CD4-positive, alpha-beta T cell treated with Interleukin-10 for 1 hour (primary cell): ENCODE measurements at regions not wholly inside any gene's neighbourhood (a gene's known extent, or its start where the extent isn't known, plus 50 kb on each side); places are given as distances from the start of the nearest gene placed in this dataset.
A peak's percentile ranks its signal among the peaks of the same experiment; 100 is the strongest.
"Not testable (repeated sequence)": the region's sequence is repeated elsewhere in the genome, so short reads cannot be mapped to it uniquely, and the experiment has no call there.

ENCODE experiments used
- DNase-seq: peaks from one replicate; pipeline ENCODE4 v3.0.0-alpha.2; 2020

GRCh38 chr4:9505341-9505740 lies 61.1 kb downstream of the DEFB131A start:
- DNase-seq = not testable (repeated sequence)

DNA sequence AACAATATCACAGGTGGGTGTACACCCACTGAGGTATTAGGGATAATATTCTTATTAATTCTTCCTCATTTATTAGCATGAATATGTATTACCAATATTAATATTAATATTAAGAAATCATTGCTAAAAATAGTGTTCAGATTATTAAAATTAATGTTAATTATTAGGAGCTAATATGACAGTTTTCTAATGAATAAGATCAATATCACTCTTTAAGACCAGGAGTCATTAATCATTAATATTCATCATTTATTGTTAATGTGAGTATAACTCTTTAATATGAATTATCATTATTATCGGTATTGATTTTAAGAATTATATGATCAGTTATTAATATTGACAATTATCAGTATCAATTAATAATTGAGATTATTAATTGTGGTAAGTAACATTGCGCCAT lies 62.5 kb downstream of the DEFB131A start:
- DNase-seq = not testable (repeated sequence)

DNA sequence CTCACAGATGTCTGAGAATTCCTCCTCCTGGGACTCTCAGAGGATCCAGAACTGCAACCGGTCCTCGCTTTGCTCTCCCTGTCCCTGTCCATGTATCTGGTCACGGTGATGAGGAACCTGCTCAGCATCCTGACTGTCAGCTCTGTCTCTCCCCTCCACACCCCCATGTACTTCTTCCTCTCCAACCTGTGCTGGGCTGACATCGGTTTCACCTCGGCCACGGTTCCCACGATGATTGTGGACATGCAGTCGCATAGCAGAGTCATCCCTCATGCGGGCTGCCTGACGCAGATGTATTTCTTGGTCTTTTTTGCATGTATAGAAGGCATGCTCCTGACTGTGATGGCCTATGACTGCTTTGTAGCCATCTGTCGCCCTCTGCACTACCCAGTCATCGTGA lies 68.7 kb downstream of the DEFB131A start:
- not testable (repeated sequence) for DNase-seq

DNA sequence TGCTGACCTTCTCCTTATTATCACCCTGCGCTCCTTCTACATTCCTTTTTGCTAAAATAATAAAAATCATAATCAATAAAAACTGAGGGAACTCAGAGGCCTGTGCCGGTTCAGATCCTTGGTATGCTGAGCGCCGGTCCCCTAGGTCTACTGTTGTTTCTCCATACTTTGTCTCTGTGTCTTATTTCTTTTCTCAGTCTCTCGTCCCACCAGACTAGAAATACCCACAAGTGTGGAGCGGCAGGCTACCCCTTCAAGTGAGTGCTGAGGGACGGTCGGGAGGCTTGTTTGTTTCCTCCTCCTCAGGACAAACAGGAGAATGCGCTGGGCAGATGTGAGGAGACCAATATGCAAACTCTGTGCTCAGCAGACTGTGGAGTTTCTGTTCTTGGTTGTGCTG lies 75.4 kb downstream of the DEFB131A start:
- not testable (repeated sequence) for DNase-seq

GRCh38 chr4:9522903-9523302 lies 78.7 kb downstream of the DEFB131A start:
- DNase-seq = peak; percentile 38

DNA sequence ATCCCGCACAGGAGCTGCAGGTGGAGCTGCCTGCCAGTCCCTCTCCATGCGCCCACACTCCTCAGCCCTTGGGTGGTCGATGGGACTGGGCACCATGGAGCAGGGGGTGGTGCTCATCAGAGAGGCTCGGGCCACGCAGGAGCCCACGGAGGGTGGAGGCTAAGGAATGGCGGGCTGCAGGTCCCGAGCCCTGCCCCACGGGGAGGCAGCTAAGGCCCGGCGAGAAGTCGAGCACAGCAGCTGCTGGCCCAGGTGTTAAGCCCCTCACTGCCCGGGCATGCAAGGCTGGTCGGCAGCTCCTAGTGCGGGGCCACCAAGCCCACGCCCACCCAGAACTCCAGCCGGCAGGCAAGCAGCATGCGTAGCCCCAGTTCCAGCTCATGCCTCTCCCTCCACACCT lies 80.2 kb downstream of the DEFB131A start:
- not testable (repeated sequence) for DNase-seq

- peak; percentile 64 for DNase-seq
Measured at GRCh38 chr4:9532134-9532862, 88.1 kb downstream of the DEFB131A start.

DNA sequence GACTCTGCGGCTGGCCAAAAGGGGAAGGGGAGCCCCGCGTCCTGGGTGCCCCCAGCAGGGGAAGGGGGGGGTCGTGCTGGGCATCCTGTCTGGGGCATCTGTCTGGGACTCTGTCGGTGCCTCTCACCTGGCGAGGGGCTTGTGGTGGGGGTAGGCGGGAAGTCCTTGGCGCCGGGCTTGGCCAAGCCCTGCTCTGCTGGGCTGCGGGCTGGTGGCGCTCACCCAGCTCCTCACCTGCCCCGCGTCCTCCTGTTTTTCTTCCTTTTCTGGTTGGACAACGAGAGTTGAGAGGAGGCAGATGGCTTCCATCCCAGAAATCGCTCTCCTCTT lies 88.6 kb downstream of the DEFB131A start:
- DNase-seq = not testable (repeated sequence)

DNA sequence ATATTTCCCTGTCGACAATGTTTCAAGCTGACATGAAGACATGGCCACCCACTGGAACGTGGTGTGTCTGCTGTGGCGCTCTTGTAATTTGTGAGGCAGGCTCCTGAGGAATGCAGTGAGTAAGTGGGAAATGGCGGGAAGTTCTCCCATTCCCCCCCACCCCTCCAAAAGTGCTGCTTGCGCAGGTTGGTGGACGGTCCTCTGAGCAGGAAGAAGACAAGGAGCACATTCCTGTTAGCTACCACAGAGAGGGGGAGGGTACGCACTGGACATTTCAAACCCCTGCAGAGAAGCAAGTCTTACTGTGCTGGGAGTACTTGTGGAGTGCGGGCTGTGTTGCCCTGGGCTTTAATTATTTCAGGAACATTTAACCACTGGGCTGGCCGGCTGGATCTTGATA lies 92.9 kb downstream of the DEFB131A start:
- not testable (repeated sequence) for DNase-seq

GRCh38 chr4:9539939-9540520 lies 95.8 kb downstream of the DEFB131A start:
- not testable (repeated sequence) for DNase-seq

GRCh38 chr4:9541388-9541915 lies 97.2 kb downstream of the DEFB131A start:
- not testable (repeated sequence) for DNase-seq

DNA sequence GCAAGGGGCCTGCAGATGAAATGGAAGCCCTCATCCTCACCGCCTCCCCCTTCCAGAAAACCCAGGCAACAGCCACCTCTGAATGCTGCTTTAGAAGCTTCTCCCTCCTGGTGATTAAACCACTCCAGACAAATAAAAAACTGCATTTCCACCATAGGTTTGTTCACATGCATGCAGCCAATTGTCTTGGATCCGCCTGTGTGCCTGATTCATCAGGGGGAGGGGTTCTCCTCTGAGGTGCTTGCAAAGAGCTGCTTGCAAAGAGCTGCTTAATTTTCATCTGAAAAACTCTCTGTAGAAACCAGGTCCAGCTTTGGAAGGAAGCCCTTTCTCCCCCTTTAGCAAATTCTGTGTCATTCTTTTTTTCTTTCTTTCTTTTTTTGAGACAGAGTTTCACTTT lies 100.6 kb downstream of the DEFB131A start:
- not testable (repeated sequence) for DNase-seq

- not testable (repeated sequence) for DNase-seq
Measured at GRCh38 chr4:9547470-9547869, 103.3 kb downstream of the DEFB131A start.

DNA sequence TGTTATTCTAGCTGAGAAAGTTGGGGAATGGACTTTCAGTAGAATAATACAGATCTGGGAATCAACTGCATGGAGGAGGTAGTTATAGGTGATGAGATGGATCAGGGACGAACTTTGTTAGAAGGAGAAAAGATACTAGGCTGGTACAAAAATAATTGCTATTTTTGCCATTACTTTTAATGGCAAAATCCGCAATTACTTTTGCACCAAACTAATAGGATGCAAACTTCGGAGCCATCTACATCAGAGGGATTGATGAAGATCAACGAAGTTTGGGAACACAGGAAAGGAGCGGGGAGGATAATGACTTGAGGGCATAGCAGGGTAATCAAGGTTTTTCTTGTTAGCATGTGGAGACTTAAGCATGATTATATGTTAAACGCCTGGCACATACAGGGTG lies 111.9 kb downstream of the DEFB131A start:
- not testable (repeated sequence) for DNase-seq

GRCh38 chr4:9577869-9578268 lies 133.7 kb downstream of the DEFB131A start:
- DNase-seq = not testable (repeated sequence)

- DNase-seq = not testable (repeated sequence)
Measured at GRCh38 chr4:9582880-9583279, 138.7 kb downstream of the DEFB131A start.

GRCh38 chr4:9592010-9592409 lies 147.8 kb downstream of the DEFB131A start:
- no peak for DNase-seq

GRCh38 chr4:9594948-9595347 lies 150.7 kb downstream of the DEFB131A start:
- DNase-seq = no peak

GRCh38 chr4:9595531-9595930 lies 151.3 kb downstream of the DEFB131A start:
- not testable (repeated sequence) for DNase-seq

GRCh38 chr4:9599266-9599665 lies 155.1 kb downstream of the DEFB131A start:
- no peak for DNase-seq

DNA sequence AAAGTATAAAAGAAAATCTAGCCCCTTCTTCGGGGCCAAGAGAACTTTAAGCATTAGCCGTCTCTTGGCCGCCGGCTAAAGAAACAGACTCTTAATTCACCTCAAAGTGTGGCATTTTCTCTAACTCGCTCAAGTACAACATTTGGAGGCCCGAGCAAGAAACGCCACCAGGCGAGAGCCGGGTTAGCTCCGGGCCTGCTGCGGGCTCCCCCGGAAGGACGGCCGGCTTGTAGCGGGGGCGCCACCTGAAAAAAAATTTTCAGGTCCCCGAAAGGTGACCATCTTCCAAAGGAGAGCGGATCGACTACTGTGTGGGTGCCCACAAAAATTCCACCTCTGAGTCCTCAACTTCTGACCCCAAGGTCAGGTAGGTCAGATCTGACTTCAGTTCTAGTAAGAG lies 156.0 kb downstream of the DEFB131A start:
- DNase-seq = no peak

DNA sequence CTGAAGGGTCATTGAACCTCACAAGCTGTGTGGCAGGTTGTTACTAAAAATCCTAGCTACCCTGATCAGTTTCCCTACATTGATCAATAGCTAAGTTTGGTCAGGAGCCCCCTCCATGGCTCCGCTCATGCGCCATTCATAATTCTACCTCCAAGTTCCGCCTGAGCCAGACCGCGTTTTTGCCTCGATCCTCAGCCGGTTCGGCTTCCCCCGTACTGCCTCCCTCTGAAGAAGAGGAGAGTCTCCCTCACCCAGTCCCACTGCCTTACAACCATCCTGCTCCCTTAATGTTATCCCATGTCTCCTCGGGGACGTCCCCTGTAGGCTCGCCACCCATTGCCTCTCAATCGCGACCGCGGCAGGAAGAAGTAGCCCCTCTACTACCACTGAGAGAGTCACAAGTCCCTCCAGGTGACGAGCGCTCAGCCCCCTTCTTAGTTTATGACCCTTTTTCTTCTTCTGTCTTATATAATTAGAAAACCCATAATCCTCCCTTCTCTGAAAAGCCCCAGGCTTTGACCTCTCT lies 158.2 kb downstream of the DEFB131A start:
- no peak for DNase-seq

DNA sequence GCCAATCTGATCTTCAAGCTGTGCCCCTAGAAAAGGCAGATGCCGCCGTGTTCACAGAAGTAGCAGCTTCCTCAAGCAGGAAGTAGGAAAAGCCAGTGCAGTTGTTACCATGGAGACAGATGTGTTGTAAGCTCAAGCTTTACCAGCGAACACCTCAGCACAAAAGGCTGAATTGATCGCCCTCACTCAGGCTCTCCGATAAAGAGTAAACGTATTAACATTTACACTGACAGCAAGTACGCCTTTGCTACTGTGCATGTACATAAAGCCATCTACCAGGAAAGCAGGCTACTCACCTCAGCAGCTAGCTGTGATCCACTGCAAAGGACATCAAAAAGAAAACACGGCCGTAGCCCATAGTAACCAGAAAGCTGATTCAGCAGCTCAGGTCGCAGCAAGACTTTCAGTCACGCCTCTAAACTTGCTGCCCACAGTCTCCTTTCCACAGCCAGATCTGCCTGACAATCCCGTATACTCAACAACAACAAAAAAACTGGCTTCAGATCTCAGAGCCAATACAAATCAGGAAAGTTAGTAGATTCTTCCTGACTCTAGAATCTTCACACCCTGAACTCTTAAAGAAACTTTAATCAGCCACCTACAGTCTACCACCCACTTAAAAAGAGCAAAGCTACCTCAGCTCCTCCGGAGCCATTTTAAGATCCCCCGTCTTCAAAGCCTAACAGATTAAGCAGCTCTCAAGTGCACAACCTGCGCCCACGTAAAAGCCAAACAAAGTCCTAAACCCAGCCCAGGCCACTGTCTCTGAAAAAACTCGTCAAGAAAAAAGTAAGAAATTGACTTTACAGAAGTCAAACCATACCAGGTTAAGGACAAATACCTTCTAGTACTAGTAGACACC lies 160.0 kb downstream of the DEFB131A start:
- DNase-seq = peak; percentile 77
